K562 (cell line): ENCODE measurements at regions not wholly inside any gene's neighbourhood (a gene's known extent, or its start where the extent isn't known, plus 50 kb on each side); places are given as distances from the start of the nearest gene placed in this dataset.
A peak's percentile ranks its signal among the peaks of the same experiment; 100 is the strongest.

Experiments used
- ATAC-seq: fragments of 200-7000 bp; cut with Tn5 transposase; 3 replicates; pipeline ENCODE4 v1.9.1; 2020; ENCODE audit warnings: moderate library complexity
- BruUV-seq: library from RNA; stranded (reverse); fragments of 400-500 nt; replicated peaks from 2 replicates; lab custom pipeline; 2021; lab: Mats Ljungman, UMichigan
- CTCF ChIA-PET: fragments of 300-600 bp; formaldehyde crosslinking; extraction: SDS; loops from one replicate; lab custom pipeline; 2021; ENCODE audit warnings: low intra/inter-chr PET ratio; lab: Yijun Ruan, JAX
- POLR2A ChIA-PET: fragments of 300-600, 350-650 bp; sonication (Branson Sonifier 250); formaldehyde crosslinking; extraction: SDS; loops from one replicate; lab custom pipeline; 2021; ENCODE audit warnings: antibody characterized with exemption, inconsistent platforms; lab: Yijun Ruan, JAX
- DNase-seq, 4 experiments: peaks; one replicate each; pipeline versions ENCODE4 v3.0.0 to v3.0.0-alpha.2; 2011 to 2018; ENCODE audit warnings: low spot score in 3 of 4, mixed read lengths in 3 of 4; ENCODE audit errors: extremely low read depth in 1 of 4
- FAIRE-seq: peaks from 2 replicates; lab custom pipeline; 2011; peaks lifted over from hg19 to GRCh38; lab: Jason Lieb, UNC
- H2AFZ ChIP-seq: 2 replicates; pipeline ENCODE4 v1.6.0; 2011; ENCODE audit warnings: low read depth, low read length, control low read depth, inconsistent platforms
- H3K27ac ChIP-seq: fragments of 200-600 bp; 3 replicates; pipeline ENCODE4 v1.8.0; 2011; ENCODE audit warnings: low read depth, mild to moderate bottlenecking, control low read depth, inconsistent platforms, low read length, moderate library complexity, mixed read lengths; ENCODE audit errors: extremely low read depth
- H3K27me3 ChIP-seq, 2 experiments: fragments of 300-600 bp in 1 of 2; 2 replicates in 1 of 2; 3 replicates in 1 of 2; pipeline versions ENCODE4 v1.6.0 to v1.8.0; 2011; ENCODE audit warnings: inconsistent platforms in 2 of 2, low read length in 2 of 2, mild to moderate bottlenecking in 1 of 2, mixed read lengths in 1 of 2, moderate library complexity in 1 of 2; ENCODE audit not compliant: control insufficient read depth in 2 of 2, insufficient read depth in 2 of 2
- H3K36me3 ChIP-seq: fragments of 300-600 bp; 3 replicates; pipeline ENCODE4 v1.8.0; 2011; ENCODE audit warnings: mild to moderate bottlenecking, low read length, inconsistent platforms; ENCODE audit not compliant: control insufficient read depth, insufficient read depth
- H3K4me1 ChIP-seq, 2 experiments: fragments of 200-600 bp in 1 of 2; replicated peaks in 1 of 2; 2 replicates in 1 of 2; 3 replicates in 1 of 2; pipeline versions ENCODE4 v1.5.1 to v1.8.0; 2011; ENCODE audit warnings: inconsistent platforms in 2 of 2, low read length in 2 of 2, mild to moderate bottlenecking in 1 of 2, mixed read lengths in 1 of 2, moderate library complexity in 1 of 2; ENCODE audit not compliant: control insufficient read depth in 2 of 2, insufficient read depth in 2 of 2
- H3K4me2 ChIP-seq: 2 replicates; pipeline ENCODE4 v1.6.1; 2011; ENCODE audit warnings: low read length, control low read depth, inconsistent platforms, mixed read lengths; ENCODE audit not compliant: insufficient read depth
- H3K4me3 ChIP-seq: fragments of 200-600 bp; sonication (generic), shearing (Covaris generic); 2 replicates; pipeline ENCODE4 v1.5.1; 2016; ENCODE audit warnings: control low read depth, inconsistent platforms
- H3K79me2 ChIP-seq: fragments of 200-600 bp; 3 replicates; pipeline ENCODE4 v1.8.0; 2011; ENCODE audit warnings: low read length, inconsistent platforms; ENCODE audit not compliant: control insufficient read depth, insufficient read depth
- H3K9ac ChIP-seq, 2 experiments: 2 replicates each; pipeline versions ENCODE4 v1.6.0 to v1.6.1; 2011; ENCODE audit warnings: low read depth in 2 of 2, low read length in 2 of 2, control low read depth in 1 of 2, inconsistent platforms in 1 of 2, mild to moderate bottlenecking in 1 of 2, mixed read lengths in 1 of 2; ENCODE audit not compliant: insufficient read depth in 1 of 2
- H3K9me1 ChIP-seq: one replicate; pipeline ENCODE4 v1.6.0; 2011; ENCODE audit warnings: inconsistent platforms, mild to moderate bottlenecking, low read length, moderate library complexity; ENCODE audit not compliant: control insufficient read depth, insufficient read depth
- H3K9me3 ChIP-seq: replicated peaks from 2 replicates; pipeline ENCODE4 v1.5.1; 2011; ENCODE audit warnings: low read depth, low read length, inconsistent platforms; ENCODE audit not compliant: control insufficient read depth, insufficient read depth
- H4K20me1 ChIP-seq: replicated peaks from 2 replicates; pipeline ENCODE4 v1.6.1; 2011; ENCODE audit warnings: low read length, inconsistent platforms, mixed read lengths; ENCODE audit not compliant: control insufficient read depth, insufficient read depth
- HDAC2 ChIP-seq: fragments of 450-650 bp; IDR thresholded peaks from 2 replicates; pipeline ENCODE4 v1.6.1; 2016; ENCODE audit warnings: mild to moderate bottlenecking
- WGBS: fragments of 100-300 bp; shearing (Covaris generic); methylation state at CpG from one replicate; pipeline ENCODE4 v1.1.6; 2016; ENCODE audit warnings: low coverage, mixed read lengths; ENCODE audit not compliant: insufficient coverage; ENCODE audit errors: missing lambda C conversion rate; 5-methylcytosine and 5-hydroxymethylcytosine counted together
- in situ Hi-C: fragments of 300-500 bp; cut with MboI; formaldehyde crosslinking; loops from 4 replicates; pipeline ENCODE4 v1.15.0; 2018; ENCODE audit warnings: inconsistent platforms, mixed read lengths
- intact Hi-C: fragments of 100-400 bp; cut with micrococcal nuclease; formaldehyde crosslinking; loops from 2 replicates; pipeline ENCODE4 v1.14.2; 2022
- TF ChIP-seq, protein P1 (sequence below), 3 experiments: fragments of 200-800 bp in 1 of 3; fragments of 250-450 bp in 1 of 3; fragments of 450-650 bp in 1 of 3; sonication (Bioruptor Pico) in 1 of 3; sonication (Bioruptor generic) in 1 of 3; formaldehyde crosslinking in 1 of 3; IDR thresholded peaks; 2 replicates each; pipeline versions ENCODE4 v1.6.1 to v1.8.0; 2016 to 2022; ENCODE audit warnings: mild to moderate bottlenecking in 2 of 3, missing genetic modification characterization in 2 of 3, missing compliant biosample characterization in 1 of 3, moderate library complexity in 1 of 3

DNA sequence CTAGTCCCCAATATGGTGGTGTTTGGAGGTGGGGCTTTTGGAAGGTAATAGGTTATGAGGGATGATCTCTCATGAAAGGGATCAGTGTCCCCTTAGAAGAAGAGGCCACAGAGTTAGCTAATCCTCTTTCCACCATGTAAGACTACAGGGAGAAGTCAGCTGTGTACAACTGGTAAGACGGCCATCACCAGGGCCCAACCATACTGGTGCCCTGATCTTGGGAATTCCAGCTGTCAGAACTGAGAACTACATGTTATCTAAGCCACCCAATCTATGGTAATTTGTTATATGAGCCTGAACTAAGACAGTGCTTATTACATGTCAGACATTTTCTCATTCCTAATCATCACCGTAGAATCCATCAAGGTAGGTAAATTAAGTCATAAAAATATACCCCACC is 77.7 kb upstream of the ZNF217 start:
- TF ChIP-seq HDAC2, result no peak
- TF ChIP-seq, protein P1, sequence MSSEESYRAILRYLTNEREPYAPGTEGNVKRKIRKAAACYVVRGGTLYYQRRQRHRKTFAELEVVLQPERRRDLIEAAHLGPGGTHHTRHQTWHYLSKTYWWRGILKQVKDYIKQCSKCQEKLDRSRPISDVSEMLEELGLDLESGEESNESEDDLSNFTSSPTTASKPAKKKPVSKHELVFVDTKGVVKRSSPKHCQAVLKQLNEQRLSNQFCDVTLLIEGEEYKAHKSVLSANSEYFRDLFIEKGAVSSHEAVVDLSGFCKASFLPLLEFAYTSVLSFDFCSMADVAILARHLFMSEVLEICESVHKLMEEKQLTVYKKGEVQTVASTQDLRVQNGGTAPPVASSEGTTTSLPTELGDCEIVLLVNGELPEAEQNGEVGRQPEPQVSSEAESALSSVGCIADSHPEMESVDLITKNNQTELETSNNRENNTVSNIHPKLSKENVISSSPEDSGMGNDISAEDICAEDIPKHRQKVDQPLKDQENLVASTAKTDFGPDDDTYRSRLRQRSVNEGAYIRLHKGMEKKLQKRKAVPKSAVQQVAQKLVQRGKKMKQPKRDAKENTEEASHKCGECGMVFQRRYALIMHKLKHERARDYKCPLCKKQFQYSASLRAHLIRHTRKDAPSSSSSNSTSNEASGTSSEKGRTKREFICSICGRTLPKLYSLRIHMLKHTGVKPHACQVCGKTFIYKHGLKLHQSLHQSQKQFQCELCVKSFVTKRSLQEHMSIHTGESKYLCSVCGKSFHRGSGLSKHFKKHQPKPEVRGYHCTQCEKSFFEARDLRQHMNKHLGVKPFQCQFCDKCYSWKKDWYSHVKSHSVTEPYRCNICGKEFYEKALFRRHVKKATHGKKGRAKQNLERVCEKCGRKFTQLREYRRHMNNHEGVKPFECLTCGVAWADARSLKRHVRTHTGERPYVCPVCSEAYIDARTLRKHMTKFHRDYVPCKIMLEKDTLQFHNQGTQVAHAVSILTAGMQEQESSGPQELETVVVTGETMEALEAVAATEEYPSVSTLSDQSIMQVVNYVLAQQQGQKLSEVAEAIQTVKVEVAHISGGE (CRISPR knock-in tag; IDR thresholded peaks at IDR 0.05), result peak in 1 of 3 experiments; percentile 88; a peak in 1 of 6 replicates
- 78% methylated on average over 2 of the region's 2 CpGs for WGBS
- H2AFZ ChIP-seq, result peak overlapping the region; percentile 15; the same call in 1 of the 2 replicates
- H3K79me2 ChIP-seq, result no peaks in the 10 kb centered on the region
- H3K9me1 ChIP-seq, result no peaks in the 10 kb centered on the region
- BruUV-seq, result no TSS peak
- no peaks in the 10 kb centered on the region for H4K20me1 ChIP-seq
- no peak overlapping the region for H3K4me3 ChIP-seq
- ChIA-PET POLR2A (no interaction called here), CTCF (no interaction called here)
- H3K9ac ChIP-seq, result no peak overlapping the region
- no peak for DNase-seq
- in situ Hi-C loops, result no loop called here
- H3K4me1 ChIP-seq, result no peaks in the 10 kb centered on the region; a peak in 1 of 5 replicates
- ATAC-seq, result peak; percentile 42; the same call in 2 of the 3 replicates
- H3K9me3 ChIP-seq, result no peaks in the 10 kb centered on the region
- no peak for FAIRE-seq
- H3K27me3 ChIP-seq, result no peaks in the 10 kb centered on the region
- no peaks in the 10 kb centered on the region for H3K36me3 ChIP-seq
- H3K27ac ChIP-seq, result no peak overlapping the region
- intact Hi-C loops, result no loop called here
- no peak overlapping the region for H3K4me2 ChIP-seq
